GM06990 (cell line): ENCODE measurements at regions not wholly inside any gene's neighbourhood (a gene's known extent, or its start where the extent isn't known, plus 50 kb on each side); places are given as distances from the start of the nearest gene placed in this dataset.

Experiments used
- DNase-seq: peaks from one replicate; pipeline ENCODE4 v3.0.0-alpha.2; 2011; ENCODE audit not compliant: insufficient read length; ENCODE audit errors: extremely low read depth
- H3K27me3 ChIP-seq: replicated peaks from 2 replicates; pipeline ENCODE4 v1.6.0; 2011; ENCODE audit warnings: low read length; ENCODE audit not compliant: control insufficient read depth, insufficient read depth
- H3K36me3 ChIP-seq: 2 replicates; pipeline ENCODE4 v1.5.1; 2011; ENCODE audit warnings: low read length; ENCODE audit not compliant: control insufficient read depth, insufficient read depth
- H3K4me3 ChIP-seq: replicated peaks from 2 replicates; pipeline ENCODE4 v1.5.1; 2011; ENCODE audit warnings: low read depth, mild to moderate bottlenecking, control low read depth, low read length
- TF ChIP-seq, protein P1 (sequence below): IDR thresholded peaks from 2 replicates; pipeline ENCODE4 v1.5.1; 2011; ENCODE audit warnings: low read length, control low read depth, mild to moderate bottlenecking, inconsistent platforms; ENCODE audit not compliant: insufficient read depth, poor library complexity, severe bottlenecking

- DNase-seq: no peak
- TF ChIP-seq, protein P1, sequence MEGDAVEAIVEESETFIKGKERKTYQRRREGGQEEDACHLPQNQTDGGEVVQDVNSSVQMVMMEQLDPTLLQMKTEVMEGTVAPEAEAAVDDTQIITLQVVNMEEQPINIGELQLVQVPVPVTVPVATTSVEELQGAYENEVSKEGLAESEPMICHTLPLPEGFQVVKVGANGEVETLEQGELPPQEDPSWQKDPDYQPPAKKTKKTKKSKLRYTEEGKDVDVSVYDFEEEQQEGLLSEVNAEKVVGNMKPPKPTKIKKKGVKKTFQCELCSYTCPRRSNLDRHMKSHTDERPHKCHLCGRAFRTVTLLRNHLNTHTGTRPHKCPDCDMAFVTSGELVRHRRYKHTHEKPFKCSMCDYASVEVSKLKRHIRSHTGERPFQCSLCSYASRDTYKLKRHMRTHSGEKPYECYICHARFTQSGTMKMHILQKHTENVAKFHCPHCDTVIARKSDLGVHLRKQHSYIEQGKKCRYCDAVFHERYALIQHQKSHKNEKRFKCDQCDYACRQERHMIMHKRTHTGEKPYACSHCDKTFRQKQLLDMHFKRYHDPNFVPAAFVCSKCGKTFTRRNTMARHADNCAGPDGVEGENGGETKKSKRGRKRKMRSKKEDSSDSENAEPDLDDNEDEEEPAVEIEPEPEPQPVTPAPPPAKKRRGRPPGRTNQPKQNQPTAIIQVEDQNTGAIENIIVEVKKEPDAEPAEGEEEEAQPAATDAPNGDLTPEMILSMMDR: no peak
Measured at GRCh38 chr1:218494449-218494852, 149.3 kb downstream of the TGFB2 start.

DNA sequence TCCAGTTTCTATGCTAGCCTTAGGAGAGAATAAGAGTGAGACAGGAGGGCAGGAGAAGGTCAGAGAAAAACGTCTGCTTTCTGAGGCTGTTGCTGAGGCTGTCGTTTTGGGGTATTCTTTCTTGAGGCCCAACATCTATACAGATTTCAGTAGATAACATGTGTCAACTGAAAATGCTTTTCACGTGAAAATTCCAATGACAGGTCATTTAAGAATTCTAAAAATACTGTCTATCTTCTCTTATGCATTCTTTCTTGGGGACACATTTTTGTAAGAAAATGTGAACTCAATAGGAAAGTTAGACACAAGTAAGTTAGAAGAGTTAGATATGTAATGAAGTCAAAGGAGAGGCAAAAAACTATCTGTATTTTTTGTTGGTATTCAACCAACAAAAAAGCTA, 150.8 kb downstream of the TGFB2 start:
- TF ChIP-seq, protein P1: no peak
- DNase-seq: no peak
- H3K27me3 ChIP-seq: no peaks in the 10 kb centered on the region
- H3K4me3 ChIP-seq: no peak overlapping the region
- H3K36me3 ChIP-seq: no peaks in the 10 kb centered on the region

More at GRCh38 chr1:218494449-218494852, 149.3 kb downstream of the TGFB2 start:
- Histone ChIP-seq H3K4me3 (no peak overlapping the region), H3K27me3 (no peaks in the 10 kb centered on the region; the same call in 1 of the 2 replicates), H3K36me3 (no peaks in the 10 kb centered on the region)

DNA sequence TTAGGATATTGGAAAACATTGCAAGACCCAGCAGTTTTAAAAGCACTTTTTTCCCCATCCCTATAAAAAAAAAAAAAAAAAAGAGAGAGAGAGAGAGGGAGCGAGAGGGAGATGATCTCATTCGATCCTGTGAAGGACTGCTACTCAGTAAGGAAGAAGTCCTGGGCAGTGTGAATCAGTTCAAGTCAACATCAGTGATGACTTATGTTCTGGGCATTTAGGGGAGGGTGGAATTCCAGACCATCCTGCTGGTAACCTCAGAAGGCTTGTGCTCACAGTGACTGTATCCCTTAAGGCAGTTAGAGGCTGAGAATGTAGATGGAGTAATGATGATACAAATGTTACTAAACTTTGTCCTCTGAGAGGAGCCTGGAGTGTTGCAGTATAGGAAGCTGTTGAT, 151.4 kb downstream of the TGFB2 start:
- DNase-seq: no peak
- H3K27me3 ChIP-seq: no peaks in the 10 kb centered on the region
- no peaks in the 10 kb centered on the region for H3K36me3 ChIP-seq
- TF ChIP-seq, protein P1: no peak
- H3K4me3 ChIP-seq: no peak overlapping the region

- DNase-seq: no peak
- Histone ChIP-seq H3K36me3 (no peaks in the 10 kb centered on the region), H3K4me3 (no peak overlapping the region), H3K27me3 (no peaks in the 10 kb centered on the region)
- TF ChIP-seq, protein P1: no peak
Measured at GRCh38 chr1:218498056-218498938, 153.2 kb downstream of the TGFB2 start.

GRCh38 chr1:218499011-218499691, 154.0 kb downstream of the TGFB2 start:
- Histone ChIP-seq H3K36me3 (no peaks in the 10 kb centered on the region), H3K27me3 (no peaks in the 10 kb centered on the region), H3K4me3 (no peak overlapping the region)
- no peak for DNase-seq
- TF ChIP-seq, protein P1: no peak
